ENCODE measurements at regions not wholly inside any gene's neighbourhood (a gene's known extent, or its start where the extent isn't known, plus 50 kb on each side); places are given as distances from the start of the nearest gene placed in this dataset.

GRCh38 chr1:195122497-195122896 lies 1485.7 kb downstream of the KCNT2 start:
- Mint-ChIP-seq H3K27ac (no peak overlapping the region), H3K4me3 (no peak overlapping the region), H3K4me1 (no peaks in the 10 kb centered on the region), H3K27me3 (no peaks in the 10 kb centered on the region), H3K9me3 (no peaks in the 10 kb centered on the region), H3K36me3 (ENCODE audit: low read depth) (no peaks in the 10 kb centered on the region)
- CTCF ChIA-PET, result interaction anchor here (0.6 kb wide), 1 partner anchor 1407 kb away, joined by 4 read pairs; no protein-coding TSS in a partner anchor
- POLR2A ChIA-PET, result no interaction called here
- no peak for DNase-seq

- H3K27me3 Mint-ChIP-seq, result no peaks in the 10 kb centered on the region
- H3K27ac Mint-ChIP-seq, result no peak overlapping the region
- H3K4me3 Mint-ChIP-seq, result no peak overlapping the region
- CTCF ChIA-PET, result no interaction called here
- no peaks in the 10 kb centered on the region for H3K4me1 Mint-ChIP-seq
- no peaks in the 10 kb centered on the region for H3K36me3 Mint-ChIP-seq (ENCODE audit: low read depth)
- POLR2A ChIA-PET, result no interaction called here
- DNase-seq, result no peak
- H3K9me3 Mint-ChIP-seq, result no peaks in the 10 kb centered on the region
Observed at GRCh38 chr1:195113471-195113870, 1494.8 kb downstream of the KCNT2 start.

- POLR2A ChIA-PET, result no interaction called here
- H3K27ac Mint-ChIP-seq, result no peak overlapping the region
- H3K4me1 Mint-ChIP-seq, result no peaks in the 10 kb centered on the region
Observed at GRCh38 chr1:195105773-195106172, 1502.5 kb downstream of the KCNT2 start.

GRCh38 chr1:195105281-195105680 lies 1503.0 kb downstream of the KCNT2 start:
- DNase-seq, result no peak
- CTCF ChIA-PET, result no interaction called here
- Mint-ChIP-seq H3K36me3 (ENCODE audit: low read depth) (no peaks in the 10 kb centered on the region), H3K27me3 (no peaks in the 10 kb centered on the region), H3K4me1 (no peaks in the 10 kb centered on the region), H3K9me3 (peaks cover 14% of the 10 kb centered on the region), H3K27ac (no peak overlapping the region), H3K4me3 (no peak overlapping the region)
- POLR2A ChIA-PET, result no interaction called here

More at GRCh38 chr1:195105773-195106172, 1502.5 kb downstream of the KCNT2 start:
- CTCF ChIA-PET, result no interaction called here
- no peak for DNase-seq
- Mint-ChIP-seq H3K9me3 (peaks cover 14% of the 10 kb centered on the region), H3K27me3 (no peaks in the 10 kb centered on the region), H3K36me3 (ENCODE audit: low read depth) (no peaks in the 10 kb centered on the region), H3K4me3 (no peak overlapping the region)

GRCh38 chr1:195097316-195097715 lies 1510.9 kb downstream of the KCNT2 start:
- Mint-ChIP-seq H3K4me1 (no peaks in the 10 kb centered on the region), H3K27ac (peak overlapping the region; percentile 13), H3K36me3 (ENCODE audit: low read depth) (no peaks in the 10 kb centered on the region), H3K4me3 (no peak overlapping the region), H3K9me3 (no peaks in the 10 kb centered on the region), H3K27me3 (no peaks in the 10 kb centered on the region)
- POLR2A ChIA-PET, result no interaction called here
- DNase-seq, result no peak
- CTCF ChIA-PET, result no interaction called here

- CTCF ChIA-PET, result no interaction called here
- H3K27me3 Mint-ChIP-seq, result no peaks in the 10 kb centered on the region
- no peak overlapping the region for H3K4me3 Mint-ChIP-seq
- POLR2A ChIA-PET, result no interaction called here
- H3K4me1 Mint-ChIP-seq, result no peaks in the 10 kb centered on the region
- no peaks in the 10 kb centered on the region for H3K9me3 Mint-ChIP-seq
- DNase-seq, result no peak
- no peak overlapping the region for H3K27ac Mint-ChIP-seq
- H3K36me3 Mint-ChIP-seq (ENCODE audit: low read depth), result no peaks in the 10 kb centered on the region
Observed at GRCh38 chr1:195096051-195096521, 1512.2 kb downstream of the KCNT2 start.

GRCh38 chr1:195085196-195085595 lies 1523.0 kb downstream of the KCNT2 start:
- CTCF ChIA-PET, result no interaction called here
- Mint-ChIP-seq H3K27me3 (no peaks in the 10 kb centered on the region), H3K36me3 (ENCODE audit: low read depth) (no peaks in the 10 kb centered on the region), H3K27ac (no peak overlapping the region), H3K4me1 (no peaks in the 10 kb centered on the region), H3K4me3 (no peak overlapping the region), H3K9me3 (no peaks in the 10 kb centered on the region)
- POLR2A ChIA-PET, result no interaction called here
- DNase-seq, result no peak

GRCh38 chr1:195082183-195082582 lies 1526.1 kb downstream of the KCNT2 start:
- H3K4me1 Mint-ChIP-seq, result no peaks in the 10 kb centered on the region
- no peaks in the 10 kb centered on the region for H3K36me3 Mint-ChIP-seq (ENCODE audit: low read depth)
- H3K4me3 Mint-ChIP-seq, result no peak overlapping the region
- ChIA-PET CTCF (no interaction called here), POLR2A (no interaction called here)
- H3K27me3 Mint-ChIP-seq, result no peaks in the 10 kb centered on the region
- DNase-seq, result no peak
- no peaks in the 10 kb centered on the region for H3K9me3 Mint-ChIP-seq
- H3K27ac Mint-ChIP-seq, result no peak overlapping the region

- Mint-ChIP-seq H3K27me3 (no peaks in the 10 kb centered on the region), H3K4me3 (no peak overlapping the region), H3K9me3 (no peaks in the 10 kb centered on the region), H3K36me3 (ENCODE audit: low read depth) (no peaks in the 10 kb centered on the region), H3K27ac (no peak overlapping the region), H3K4me1 (no peaks in the 10 kb centered on the region)
- ChIA-PET CTCF (no interaction called here), POLR2A (no interaction called here)
- DNase-seq, result no peak
Observed at GRCh38 chr1:195076682-195077081, 1531.6 kb downstream of the KCNT2 start.

GRCh38 chr1:195075973-195076372 lies 1532.3 kb downstream of the KCNT2 start:
- Mint-ChIP-seq H3K27ac (no peak overlapping the region), H3K4me3 (no peak overlapping the region), H3K27me3 (no peaks in the 10 kb centered on the region), H3K4me1 (no peaks in the 10 kb centered on the region), H3K36me3 (ENCODE audit: low read depth) (no peaks in the 10 kb centered on the region), H3K9me3 (no peaks in the 10 kb centered on the region)
- ChIA-PET CTCF (no interaction called here), POLR2A (no interaction called here)
- DNase-seq, result no peak

- CTCF ChIA-PET, result no interaction called here
- Mint-ChIP-seq H3K4me3 (no peak overlapping the region), H3K4me1 (no peaks in the 10 kb centered on the region), H3K27me3 (no peaks in the 10 kb centered on the region), H3K9me3 (no peaks in the 10 kb centered on the region), H3K27ac (no peak overlapping the region), H3K36me3 (ENCODE audit: low read depth) (no peaks in the 10 kb centered on the region)
- POLR2A ChIA-PET, result no interaction called here
- no peak for DNase-seq
Observed at GRCh38 chr1:195071461-195071860, 1536.8 kb downstream of the KCNT2 start.

GRCh38 chr1:195065437-195065836 lies 1542.8 kb downstream of the KCNT2 start:
- ChIA-PET POLR2A (no interaction called here), CTCF (no interaction called here)
- Mint-ChIP-seq H3K27ac (no peak overlapping the region), H3K27me3 (no peaks in the 10 kb centered on the region), H3K4me3 (no peak overlapping the region), H3K36me3 (ENCODE audit: low read depth) (no peaks in the 10 kb centered on the region), H3K4me1 (no peaks in the 10 kb centered on the region), H3K9me3 (no peaks in the 10 kb centered on the region)
- no peak for DNase-seq

- Mint-ChIP-seq H3K36me3 (ENCODE audit: low read depth) (no peaks in the 10 kb centered on the region), H3K9me3 (no peaks in the 10 kb centered on the region), H3K4me1 (no peaks in the 10 kb centered on the region), H3K27me3 (no peaks in the 10 kb centered on the region), H3K27ac (no peak overlapping the region), H3K4me3 (no peak overlapping the region)
- no peak for DNase-seq
- CTCF ChIA-PET, result no interaction called here
- POLR2A ChIA-PET, result no interaction called here
Observed at GRCh38 chr1:195064358-195064757, 1543.9 kb downstream of the KCNT2 start.

GRCh38 chr1:195054217-195054687 lies 1554.0 kb downstream of the KCNT2 start:
- Mint-ChIP-seq H3K27ac (no peak overlapping the region), H3K4me1 (no peaks in the 10 kb centered on the region), H3K27me3 (no peaks in the 10 kb centered on the region), H3K36me3 (ENCODE audit: low read depth) (no peaks in the 10 kb centered on the region), H3K4me3 (no peak overlapping the region), H3K9me3 (peaks cover 5% of the 10 kb centered on the region)
- POLR2A ChIA-PET, result no interaction called here
- no peak for DNase-seq
- CTCF ChIA-PET, result no interaction called here

GRCh38 chr1:195053478-195053877 lies 1554.8 kb downstream of the KCNT2 start:
- DNase-seq, result no peak
- no peaks in the 10 kb centered on the region for H3K36me3 Mint-ChIP-seq (ENCODE audit: low read depth)
- H3K4me3 Mint-ChIP-seq, result no peak overlapping the region
- ChIA-PET POLR2A (no interaction called here), CTCF (no interaction called here)
- no peaks in the 10 kb centered on the region for H3K27me3 Mint-ChIP-seq
- H3K9me3 Mint-ChIP-seq, result peaks cover 5% of the 10 kb centered on the region
- no peak overlapping the region for H3K27ac Mint-ChIP-seq
- no peaks in the 10 kb centered on the region for H3K4me1 Mint-ChIP-seq
